ENCODE measurements at regions not wholly inside any gene's neighbourhood (a gene's known extent, or its start where the extent isn't known, plus 50 kb on each side); places are given as distances from the start of the nearest gene placed in this dataset.
"Not testable (repeated sequence)": the region's sequence is repeated elsewhere in the genome, so short reads cannot be mapped to it uniquely, and the experiment has no call there.

DNA sequence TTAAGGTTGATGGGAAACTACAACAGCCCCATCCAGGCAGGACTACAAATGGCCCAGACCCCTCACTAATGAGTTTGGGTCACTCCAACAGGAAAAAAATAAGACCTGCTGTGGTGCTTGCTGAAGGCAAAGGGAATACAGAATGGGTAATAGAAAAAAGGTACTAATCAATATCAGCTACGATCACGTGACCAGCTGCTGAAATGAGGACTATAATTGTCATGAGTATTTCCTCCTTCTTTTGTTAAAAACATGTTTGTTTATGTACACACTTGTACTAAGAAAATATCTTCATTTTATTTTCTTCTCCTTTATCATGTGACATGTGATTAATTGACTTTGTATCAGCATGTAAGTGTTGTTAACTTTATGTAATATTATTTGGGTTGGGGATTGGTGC lies 199.9 kb downstream of the GJA1 start:
- no peak overlapping the region for H3K4me3 ChIP-seq
- WGBS, 2 donors = 97 to 100% methylated on average over 2 of the region's 2 CpGs
- H3K9me3 ChIP-seq = peaks cover 0 to 50% (median 5%) of the 10 kb centered on the region in 4 donors
- TF ChIP-seq POLR2A (IDR thresholded peaks at IDR 0.05) = no peak
- TF ChIP-seq, protein P1, sequence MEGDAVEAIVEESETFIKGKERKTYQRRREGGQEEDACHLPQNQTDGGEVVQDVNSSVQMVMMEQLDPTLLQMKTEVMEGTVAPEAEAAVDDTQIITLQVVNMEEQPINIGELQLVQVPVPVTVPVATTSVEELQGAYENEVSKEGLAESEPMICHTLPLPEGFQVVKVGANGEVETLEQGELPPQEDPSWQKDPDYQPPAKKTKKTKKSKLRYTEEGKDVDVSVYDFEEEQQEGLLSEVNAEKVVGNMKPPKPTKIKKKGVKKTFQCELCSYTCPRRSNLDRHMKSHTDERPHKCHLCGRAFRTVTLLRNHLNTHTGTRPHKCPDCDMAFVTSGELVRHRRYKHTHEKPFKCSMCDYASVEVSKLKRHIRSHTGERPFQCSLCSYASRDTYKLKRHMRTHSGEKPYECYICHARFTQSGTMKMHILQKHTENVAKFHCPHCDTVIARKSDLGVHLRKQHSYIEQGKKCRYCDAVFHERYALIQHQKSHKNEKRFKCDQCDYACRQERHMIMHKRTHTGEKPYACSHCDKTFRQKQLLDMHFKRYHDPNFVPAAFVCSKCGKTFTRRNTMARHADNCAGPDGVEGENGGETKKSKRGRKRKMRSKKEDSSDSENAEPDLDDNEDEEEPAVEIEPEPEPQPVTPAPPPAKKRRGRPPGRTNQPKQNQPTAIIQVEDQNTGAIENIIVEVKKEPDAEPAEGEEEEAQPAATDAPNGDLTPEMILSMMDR (IDR thresholded peaks at IDR 0.05) = no peak
- TF ChIP-seq EP300 (IDR thresholded peaks at IDR 0.05) = no peak
- H3K4me1 ChIP-seq = no peaks in the 10 kb centered on the region
- H3K27ac ChIP-seq = no peak overlapping the region
- H3K36me3 ChIP-seq = peaks cover 0 to 5% (median 0%) of the 10 kb centered on the region in 3 donors
- H3K27me3 ChIP-seq = no peaks in the 10 kb centered on the region
- no peak for DNase-seq (ENCODE audit: low spot score in 2 of 2)

DNA sequence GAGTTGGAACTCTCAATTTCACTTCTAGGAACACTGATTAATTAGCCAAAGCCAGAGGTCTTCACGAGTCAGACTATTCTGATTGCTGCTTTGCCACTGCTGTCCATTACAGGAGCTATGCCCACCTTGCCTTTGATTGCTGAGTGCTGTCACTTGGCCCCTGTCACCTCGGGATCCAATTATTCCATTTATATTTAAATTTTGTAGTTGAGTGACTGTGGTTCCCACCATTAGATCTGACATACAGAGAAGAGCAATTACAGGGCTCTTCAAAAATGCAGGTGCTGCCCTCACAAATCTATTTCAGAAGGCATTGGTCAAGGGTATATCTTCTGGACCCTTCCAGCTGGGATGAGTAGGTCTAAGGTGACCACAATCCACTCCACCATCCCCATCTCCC lies 200.8 kb downstream of the GJA1 start:
- H3K27ac ChIP-seq; DNase-seq (ENCODE audit: low spot score in 2 of 2); H3K36me3 ChIP-seq; H3K4me1 ChIP-seq; H3K4me3 ChIP-seq; H3K27me3 ChIP-seq: not testable (repeated sequence)
- H3K9me3 ChIP-seq = peaks cover 0 to 50% (median 5%) of the 10 kb centered on the region in 4 donors
- WGBS, 2 donors = 63 to 68% methylated on average over 2 of the region's 2 CpGs

DNA sequence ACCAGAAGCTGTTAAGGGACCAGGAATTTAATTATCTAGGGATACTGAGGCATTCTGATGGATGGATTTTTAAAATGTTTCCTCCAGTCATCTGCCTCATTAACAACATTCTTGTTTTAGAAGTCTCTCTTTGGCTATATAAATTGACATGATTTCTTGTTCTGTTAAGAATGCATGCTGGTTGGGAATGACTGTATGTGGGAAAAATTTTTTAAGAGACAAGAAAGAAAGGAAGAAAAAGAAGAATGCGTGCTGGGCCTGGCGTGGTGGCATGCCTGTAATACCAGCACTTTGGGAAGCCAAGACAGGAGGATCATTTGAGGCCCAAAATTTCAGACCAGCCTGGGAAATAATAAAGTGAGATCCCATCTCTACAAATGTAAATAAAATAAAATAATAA lies 203.6 kb downstream of the GJA1 start:
- DNase-seq (ENCODE audit: low spot score in 2 of 2) = no peak
- Histone ChIP-seq H3K9me3 (peaks cover 0 to 29% (median 3%) of the 10 kb centered on the region in 4 donors), H3K4me3 (no peak overlapping the region), H3K27ac (no peak overlapping the region), H3K27me3 (no peaks in the 10 kb centered on the region), H3K36me3 (peaks cover 0 to 5% (median 0%) of the 10 kb centered on the region in 3 donors), H3K4me1 (no peaks in the 10 kb centered on the region)
- 69 to 73% methylated on average over 2 of the region's 2 CpGs for WGBS, 2 donors
- no peak for TF ChIP-seq POLR2A (IDR thresholded peaks at IDR 0.05)
- TF ChIP-seq EP300 (IDR thresholded peaks at IDR 0.05) = no peak
- TF ChIP-seq, protein P1 (IDR thresholded peaks at IDR 0.05) = no peak

DNA sequence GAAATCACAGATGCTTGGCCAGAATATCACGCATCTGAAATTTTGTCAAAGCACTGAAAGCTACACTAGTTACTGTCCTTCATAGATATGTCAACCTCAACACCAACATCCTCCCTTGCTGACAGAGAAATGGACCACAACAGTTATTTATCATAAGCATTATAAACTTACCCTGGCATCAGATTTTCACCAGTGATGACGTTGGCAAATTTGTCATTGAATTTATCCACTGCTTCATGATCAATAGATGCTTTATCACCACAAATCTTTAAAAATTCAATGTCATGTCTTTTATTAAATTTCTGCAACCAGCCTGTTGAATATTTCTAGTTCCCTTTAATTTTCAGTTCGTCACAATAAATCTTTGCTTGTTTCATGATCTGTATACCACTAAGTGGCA lies 205.7 kb downstream of the GJA1 start:
- TF ChIP-seq, protein P1 (IDR thresholded peaks at IDR 0.05) = no peak
- no peak for TF ChIP-seq EP300 (IDR thresholded peaks at IDR 0.05)
- no peak for TF ChIP-seq POLR2A (IDR thresholded peaks at IDR 0.05)
- no peaks in the 10 kb centered on the region for H3K4me1 ChIP-seq
- H3K4me3 ChIP-seq = no peak overlapping the region
- 75 to 84% methylated on average over 3 of the region's 3 CpGs for WGBS, 2 donors
- H3K9me3 ChIP-seq = peaks cover 0 to 13% (median 2%) of the 10 kb centered on the region in 4 donors
- H3K27ac ChIP-seq = no peak overlapping the region
- H3K36me3 ChIP-seq = peaks cover 0 to 3% (median 0%) of the 10 kb centered on the region in 3 donors
- H3K27me3 ChIP-seq = no peaks in the 10 kb centered on the region
- no peak for DNase-seq (ENCODE audit: low spot score in 2 of 2)

DNA sequence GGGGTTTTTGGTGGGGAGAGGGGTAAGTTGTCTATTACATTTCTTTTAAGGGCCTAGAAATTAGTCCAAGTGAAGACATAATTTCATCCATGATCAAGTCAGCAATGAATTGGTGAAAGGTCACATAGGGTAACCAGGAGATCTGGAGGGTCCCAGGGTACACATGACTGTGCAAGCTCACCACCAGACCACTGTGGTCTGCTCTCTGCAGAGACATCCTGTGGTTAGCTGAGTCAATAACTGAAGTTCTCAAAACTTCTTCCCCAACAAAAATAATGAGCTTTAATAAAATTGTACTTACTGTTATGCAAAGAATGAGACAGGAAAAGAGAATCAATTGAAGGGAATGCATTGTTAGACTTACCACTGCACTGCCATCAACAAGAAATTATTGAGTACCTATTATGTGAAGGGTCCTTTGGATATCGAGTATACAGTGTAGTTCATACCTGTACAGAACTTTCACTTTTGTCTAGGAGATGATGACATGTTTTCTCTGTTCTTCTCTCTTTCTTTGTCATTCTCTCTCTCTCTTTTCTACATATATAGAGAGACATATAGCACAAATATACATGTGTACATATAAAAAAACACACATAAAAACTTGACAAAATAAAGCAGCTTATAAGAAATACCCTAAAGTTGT lies 209.8 kb downstream of the GJA1 start:
- 65 to 85% methylated on average over 1 of the region's 1 CpG for WGBS, 2 donors
- no peaks in the 10 kb centered on the region for H3K36me3 ChIP-seq
- H3K27me3 ChIP-seq = no peaks in the 10 kb centered on the region
- TF ChIP-seq, protein P1 (IDR thresholded peaks at IDR 0.05) = no peak
- no peak for TF ChIP-seq EP300 (IDR thresholded peaks at IDR 0.05)
- TF ChIP-seq POLR2A (IDR thresholded peaks at IDR 0.05) = no peak
- H3K4me3 ChIP-seq = no peak overlapping the region
- H3K9me3 ChIP-seq = no peaks in the 10 kb centered on the region
- no peak overlapping the region for H3K27ac ChIP-seq
- DNase-seq (ENCODE audit: low spot score in 2 of 2) = no peak
- no peaks in the 10 kb centered on the region for H3K4me1 ChIP-seq

DNA sequence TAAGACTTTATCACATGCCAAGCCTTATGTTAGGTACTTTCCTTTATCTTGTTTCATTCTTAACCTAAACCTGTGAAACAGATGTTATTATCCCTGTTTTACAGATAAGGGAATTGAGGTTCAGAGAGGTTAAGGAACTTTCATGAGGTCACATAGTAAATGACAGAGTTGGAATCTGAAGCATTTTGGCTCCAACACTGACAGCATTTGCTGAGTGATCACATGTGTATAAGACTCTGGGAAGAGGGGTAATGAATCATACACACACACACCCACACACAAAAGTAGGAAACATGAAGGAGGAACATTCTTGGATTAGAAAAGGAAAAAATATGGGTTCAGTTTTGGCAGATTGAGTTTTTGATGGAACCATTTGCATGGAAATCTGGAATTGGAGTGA lies 212.5 kb downstream of the GJA1 start:
- DNase-seq (ENCODE audit: low spot score in 2 of 2) = no peak
- Histone ChIP-seq H3K27ac (no peak overlapping the region), H3K9me3 (no peaks in the 10 kb centered on the region), H3K4me1 (peaks cover 0 to 6% (median 0%) of the 10 kb centered on the region in 4 donors), H3K36me3 (no peaks in the 10 kb centered on the region), H3K27me3 (no peaks in the 10 kb centered on the region), H3K4me3 (no peak overlapping the region)
- TF ChIP-seq POLR2A (IDR thresholded peaks at IDR 0.05) (no peak), EP300 (IDR thresholded peaks at IDR 0.05) (no peak)
- TF ChIP-seq, protein P1 (IDR thresholded peaks at IDR 0.05) = no peak

All from tibial nerve (tissue), 4 donors.